ENCODE measurements at regions not wholly inside any gene's neighbourhood (a gene's known extent, or its start where the extent isn't known, plus 50 kb on each side); places are given as distances from the start of the nearest gene placed in this dataset.

GRCh38 chr13:65613004-65613403 lies 1617.1 kb downstream of the PCDH9 start:
- TF ChIP-seq CTCF (IDR thresholded peaks at IDR 0.05) (no peak), EP300 (IDR thresholded peaks at IDR 0.05) (no peak)

All from gastroesophageal sphincter (tissue), 3 donors.